ENCODE measurements at regions not wholly inside any gene's neighbourhood (a gene's known extent, or its start where the extent isn't known, plus 50 kb on each side); places are given as distances from the start of the nearest gene placed in this dataset.
A peak's percentile ranks its signal among the peaks of the same experiment; 100 is the strongest.

DNA sequence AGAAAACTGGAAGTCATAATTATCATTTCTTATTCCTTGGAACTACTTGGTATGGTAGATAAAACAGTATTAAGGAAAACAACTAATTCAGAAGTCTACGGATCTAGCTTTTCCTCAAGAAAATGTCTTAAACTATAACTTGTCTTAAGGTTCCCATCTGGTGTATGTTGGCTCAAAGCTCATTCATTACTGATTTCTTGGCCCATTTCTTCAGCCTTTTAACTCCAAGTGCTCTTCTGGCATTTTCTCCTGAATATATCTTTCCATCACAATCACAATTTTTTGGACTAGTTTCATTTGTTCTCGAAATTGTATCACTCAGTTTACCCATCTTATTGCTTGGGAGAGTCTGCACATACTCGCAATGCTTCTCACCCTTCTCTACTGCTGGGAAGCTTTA, 150.1 kb downstream of the C12orf50 start:
- H3K4me1 ChIP-seq (replicated peaks in 1 of 2): no peaks in the 10 kb centered on the region
- H3K9me3 ChIP-seq (replicated peaks in 1 of 3): no peaks in the 10 kb centered on the region
- no peak for TF ChIP-seq POLR2A (IDR thresholded peaks at IDR 0.05)
- TF ChIP-seq, protein P1, sequence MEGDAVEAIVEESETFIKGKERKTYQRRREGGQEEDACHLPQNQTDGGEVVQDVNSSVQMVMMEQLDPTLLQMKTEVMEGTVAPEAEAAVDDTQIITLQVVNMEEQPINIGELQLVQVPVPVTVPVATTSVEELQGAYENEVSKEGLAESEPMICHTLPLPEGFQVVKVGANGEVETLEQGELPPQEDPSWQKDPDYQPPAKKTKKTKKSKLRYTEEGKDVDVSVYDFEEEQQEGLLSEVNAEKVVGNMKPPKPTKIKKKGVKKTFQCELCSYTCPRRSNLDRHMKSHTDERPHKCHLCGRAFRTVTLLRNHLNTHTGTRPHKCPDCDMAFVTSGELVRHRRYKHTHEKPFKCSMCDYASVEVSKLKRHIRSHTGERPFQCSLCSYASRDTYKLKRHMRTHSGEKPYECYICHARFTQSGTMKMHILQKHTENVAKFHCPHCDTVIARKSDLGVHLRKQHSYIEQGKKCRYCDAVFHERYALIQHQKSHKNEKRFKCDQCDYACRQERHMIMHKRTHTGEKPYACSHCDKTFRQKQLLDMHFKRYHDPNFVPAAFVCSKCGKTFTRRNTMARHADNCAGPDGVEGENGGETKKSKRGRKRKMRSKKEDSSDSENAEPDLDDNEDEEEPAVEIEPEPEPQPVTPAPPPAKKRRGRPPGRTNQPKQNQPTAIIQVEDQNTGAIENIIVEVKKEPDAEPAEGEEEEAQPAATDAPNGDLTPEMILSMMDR (IDR thresholded peaks at IDR 0.05): no peak
- 47 to 55% (median 50%) methylated on average over 3 of the region's 3 CpGs for WGBS, 4 donors
- no peak for DNase-seq
- no peak overlapping the region for H3K4me3 ChIP-seq
- H3K27ac ChIP-seq: no peak overlapping the region
- no peaks in the 10 kb centered on the region for H3K27me3 ChIP-seq
- H3K36me3 ChIP-seq (replicated peaks in 1 of 2): no peaks in the 10 kb centered on the region
- intact Hi-C loops (cut with DNase I): no loop called here

DNA sequence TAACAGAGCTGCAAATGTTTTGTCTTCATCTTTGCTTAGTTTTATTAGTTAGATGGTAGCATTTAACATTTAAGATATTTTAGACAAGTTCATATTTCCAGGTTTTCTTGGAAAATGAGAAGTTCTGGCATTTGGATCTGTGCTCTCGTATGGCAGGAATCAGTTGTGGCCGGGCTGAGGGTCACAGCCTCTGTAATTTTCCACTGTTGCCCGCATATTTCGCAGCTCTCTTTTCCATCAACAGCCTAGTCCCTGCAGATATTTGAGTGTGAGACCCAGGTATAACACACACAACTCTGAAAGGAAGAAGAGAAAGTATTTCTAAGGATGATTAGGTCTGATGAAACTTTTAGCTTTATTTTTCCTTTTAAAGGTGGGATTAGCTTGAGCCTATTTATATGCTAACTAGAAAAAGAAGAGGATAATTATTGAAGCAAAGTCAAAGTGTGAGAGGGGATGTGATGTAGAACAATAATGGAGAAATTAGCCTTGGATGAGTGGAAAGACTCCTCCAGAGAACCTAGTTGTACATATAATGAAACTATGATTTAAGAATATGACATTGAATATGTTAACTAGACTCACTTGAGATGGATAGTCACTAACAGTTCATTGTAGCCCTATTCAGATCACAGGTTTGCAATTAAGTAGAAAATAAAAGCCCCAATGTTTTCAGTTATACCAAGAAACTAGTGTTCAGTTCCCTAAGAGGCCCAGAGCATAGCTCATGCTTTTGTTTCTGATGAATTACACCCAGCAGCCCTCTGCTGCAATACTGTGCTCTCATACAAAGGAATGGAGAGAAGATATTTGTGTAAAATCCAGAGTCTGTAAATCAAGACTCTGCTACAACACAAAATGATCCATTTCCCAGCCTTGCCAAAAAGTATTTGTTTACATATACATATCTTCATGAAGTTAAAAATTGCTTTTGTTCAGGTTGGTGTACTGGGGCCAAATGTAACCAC, 158.4 kb downstream of the C12orf50 start:
- WGBS, 4 donors: 77 to 80% (median 78%) methylated on average over 4 of the region's 4 CpGs
- peaks cover 0 to 5% of the 10 kb centered on the region in 2 donors for H3K4me1 ChIP-seq (replicated peaks in 1 of 2)
- no peaks in the 10 kb centered on the region for H3K9me3 ChIP-seq (replicated peaks in 1 of 3)
- H3K36me3 ChIP-seq (replicated peaks in 1 of 2): no peaks in the 10 kb centered on the region
- no peak for DNase-seq
- no peaks in the 10 kb centered on the region for H3K27me3 ChIP-seq
- TF ChIP-seq, protein P1 (IDR thresholded peaks at IDR 0.05): no peak
- TF ChIP-seq POLR2A (IDR thresholded peaks at IDR 0.05): no peak
- no peak overlapping the region for H3K4me3 ChIP-seq
- no peak overlapping the region for H3K27ac ChIP-seq
- intact Hi-C loops (cut with DNase I): no loop called here

DNA sequence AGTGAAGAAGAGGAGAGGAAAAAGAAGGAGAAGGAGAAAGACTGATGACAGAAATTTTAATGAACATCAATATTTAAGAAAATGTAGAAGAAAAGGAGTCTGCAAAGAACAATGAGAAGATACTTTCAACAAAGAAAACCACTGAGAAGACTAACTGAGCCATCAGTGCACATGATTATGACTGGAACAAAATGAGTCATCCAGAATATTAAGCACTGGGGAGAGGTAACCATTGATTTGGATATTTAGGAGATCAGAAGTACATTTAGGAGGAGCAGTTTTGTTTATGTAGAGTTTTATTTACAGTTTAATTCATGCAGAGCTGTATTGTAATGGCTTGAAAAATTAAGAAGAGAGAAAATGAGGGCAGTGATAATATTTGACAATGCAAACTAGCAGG, 159.1 kb downstream of the C12orf50 start:
- Histone ChIP-seq H3K36me3 (replicated peaks in 1 of 2) (no peaks in the 10 kb centered on the region), H3K4me1 (replicated peaks in 1 of 2) (peaks cover 0 to 5% of the 10 kb centered on the region in 2 donors), H3K9me3 (replicated peaks in 1 of 3) (no peaks in the 10 kb centered on the region), H3K27ac (no peak overlapping the region), H3K4me3 (no peak overlapping the region), H3K27me3 (no peaks in the 10 kb centered on the region)
- no peak for DNase-seq
- TF ChIP-seq, protein P1 (IDR thresholded peaks at IDR 0.05): no peak
- no peak for TF ChIP-seq POLR2A (IDR thresholded peaks at IDR 0.05)
- intact Hi-C loops (cut with DNase I): no loop called here

- Histone ChIP-seq H3K4me1 (replicated peaks in 1 of 2) (peaks cover 0 to 5% of the 10 kb centered on the region in 2 donors), H3K27me3 (no peaks in the 10 kb centered on the region), H3K4me3 (no peak overlapping the region), H3K9me3 (replicated peaks in 1 of 3) (no peaks in the 10 kb centered on the region), H3K36me3 (replicated peaks in 1 of 2) (no peaks in the 10 kb centered on the region), H3K27ac (no peak overlapping the region)
- no peak for TF ChIP-seq POLR2A (IDR thresholded peaks at IDR 0.05)
- TF ChIP-seq, protein P1 (IDR thresholded peaks at IDR 0.05): peak in 1 of 6 experiments; percentile 23
- DNase-seq: no peak
- 76 to 88% (median 79%) methylated on average over 3 of the region's 3 CpGs for WGBS, 4 donors
- intact Hi-C loops (cut with DNase I): no loop called here
Observed at GRCh38 chr12:87866578-87867292, 162.5 kb downstream of the C12orf50 start.
